ENCODE measurements at regions not wholly inside any gene's neighbourhood (a gene's known extent, or its start where the extent isn't known, plus 50 kb on each side); places are given as distances from the start of the nearest gene placed in this dataset.

DNA sequence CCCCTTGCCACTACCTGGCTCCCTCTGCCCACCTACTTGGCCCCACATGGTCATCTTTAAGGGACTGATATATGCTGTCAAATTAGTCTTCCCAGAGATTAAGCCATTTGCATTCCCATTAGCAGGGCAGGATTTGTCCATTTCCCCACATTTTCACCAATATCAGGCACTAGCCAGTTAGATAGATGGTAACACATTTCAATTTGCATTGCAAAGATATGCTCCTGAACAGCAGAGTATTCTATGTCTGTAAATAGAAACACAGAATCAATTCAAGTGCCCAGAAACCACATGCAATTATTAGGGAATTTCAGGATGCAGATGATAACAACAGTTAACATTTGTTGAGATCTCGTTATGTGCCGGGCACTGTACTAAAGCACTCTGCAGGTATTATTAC, 92.6 kb upstream of the IL12B start:
- TF ChIP-seq, protein P1, sequence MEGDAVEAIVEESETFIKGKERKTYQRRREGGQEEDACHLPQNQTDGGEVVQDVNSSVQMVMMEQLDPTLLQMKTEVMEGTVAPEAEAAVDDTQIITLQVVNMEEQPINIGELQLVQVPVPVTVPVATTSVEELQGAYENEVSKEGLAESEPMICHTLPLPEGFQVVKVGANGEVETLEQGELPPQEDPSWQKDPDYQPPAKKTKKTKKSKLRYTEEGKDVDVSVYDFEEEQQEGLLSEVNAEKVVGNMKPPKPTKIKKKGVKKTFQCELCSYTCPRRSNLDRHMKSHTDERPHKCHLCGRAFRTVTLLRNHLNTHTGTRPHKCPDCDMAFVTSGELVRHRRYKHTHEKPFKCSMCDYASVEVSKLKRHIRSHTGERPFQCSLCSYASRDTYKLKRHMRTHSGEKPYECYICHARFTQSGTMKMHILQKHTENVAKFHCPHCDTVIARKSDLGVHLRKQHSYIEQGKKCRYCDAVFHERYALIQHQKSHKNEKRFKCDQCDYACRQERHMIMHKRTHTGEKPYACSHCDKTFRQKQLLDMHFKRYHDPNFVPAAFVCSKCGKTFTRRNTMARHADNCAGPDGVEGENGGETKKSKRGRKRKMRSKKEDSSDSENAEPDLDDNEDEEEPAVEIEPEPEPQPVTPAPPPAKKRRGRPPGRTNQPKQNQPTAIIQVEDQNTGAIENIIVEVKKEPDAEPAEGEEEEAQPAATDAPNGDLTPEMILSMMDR (IDR thresholded peaks at IDR 0.05; ENCODE audit: poor library complexity): no peak
- no peak for TF ChIP-seq EZH2 (IDR thresholded peaks at IDR 0.05; ENCODE audit: borderline replicate concordance)

All from hepatocyte (in vitro differentiated cells).